Natural killer cell (primary cell): ENCODE measurements at regions not wholly inside any gene's neighbourhood (a gene's known extent, or its start where the extent isn't known, plus 50 kb on each side); places are given as distances from the start of the nearest gene placed in this dataset.

Experiments
- ATAC-seq, 3 donors: fragments of 150-1000 bp in 2 of 3; fragments of 200-7000 bp in 1 of 3; cut with Tn5 transposase; 1 replicate in 1 of 3; 2 replicates in 2 of 3; pipeline ENCODE4 v1.10.0; 2021; ENCODE audit warnings: mild to moderate bottlenecking in 2 of 3, moderate library complexity in 2 of 3
- DNase-seq, 2 donors: peaks; one replicate each; pipeline versions ENCODE4 v3.0.0 to v3.0.0-alpha.2; 2013 to 2021; ENCODE audit warnings: mixed read lengths in 1 of 2
- H3K27ac ChIP-seq: one replicate; pipeline ENCODE4 v1.5.1; 2013; ENCODE audit warnings: mild to moderate bottlenecking, low read length
- H3K27me3 ChIP-seq: one replicate; pipeline ENCODE4 v1.6.1; 2013; ENCODE audit warnings: low read length; ENCODE audit not compliant: control insufficient read depth, insufficient read depth
- H3K36me3 ChIP-seq: one replicate; pipeline ENCODE4 v1.6.1; 2013; ENCODE audit warnings: low read length; ENCODE audit not compliant: control insufficient read depth, insufficient read depth
- H3K4me1 ChIP-seq: one replicate; pipeline ENCODE4 v1.6.1; 2013; ENCODE audit warnings: low read length; ENCODE audit not compliant: control insufficient read depth, insufficient read depth
- H3K4me3 ChIP-seq: one replicate; pipeline ENCODE4 v1.5.1; 2013; ENCODE audit warnings: low read length
- H3K9me3 ChIP-seq: one replicate; pipeline ENCODE4 v1.6.1; 2013; ENCODE audit warnings: low read length; ENCODE audit not compliant: control insufficient read depth, insufficient read depth
- H3K27ac Mint-ChIP-seq, 2 donors: one replicate each; pipeline ENCODE4 v1.8.0; 2022; ENCODE audit warnings: mild to moderate bottlenecking in 2 of 2, mixed read lengths in 2 of 2, moderate library complexity in 1 of 2
- H3K27me3 Mint-ChIP-seq, 2 donors: one replicate each; pipeline ENCODE4 v1.8.0; 2022; ENCODE audit warnings: low read depth in 2 of 2, mixed read lengths in 2 of 2
- H3K36me3 Mint-ChIP-seq: one replicate; pipeline ENCODE4 v1.8.0; 2022; ENCODE audit warnings: mixed read lengths
- H3K4me1 Mint-ChIP-seq, 2 donors: one replicate each; pipeline ENCODE4 v1.8.0; 2022; ENCODE audit warnings: mixed read lengths in 2 of 2
- H3K4me3 Mint-ChIP-seq: one replicate; pipeline ENCODE4 v1.8.0; 2022; ENCODE audit warnings: mild to moderate bottlenecking, moderate library complexity, mixed read lengths
- H3K9me3 Mint-ChIP-seq, 2 donors: one replicate each; pipeline ENCODE4 v1.8.0; 2022; ENCODE audit warnings: mixed read lengths in 2 of 2
- WGBS: methylation state at CpG from one replicate; pipeline ENCODE4 v1.1.7; 2013; ENCODE audit warnings: missing lambda C conversion rate; ENCODE audit not compliant: insufficient coverage; 5-methylcytosine and 5-hydroxymethylcytosine counted together
- intact Hi-C: fragments of 100-400 bp; cut with micrococcal nuclease; formaldehyde crosslinking; loops from one replicate; pipeline ENCODE4 v1.14.2; 2022
- TF ChIP-seq, protein P1 (sequence below): fragments of 200-600 bp; IDR thresholded peaks from one replicate; pipeline ENCODE4 v1.8.0; 2022; ENCODE audit warnings: antibody characterized with exemption

DNA sequence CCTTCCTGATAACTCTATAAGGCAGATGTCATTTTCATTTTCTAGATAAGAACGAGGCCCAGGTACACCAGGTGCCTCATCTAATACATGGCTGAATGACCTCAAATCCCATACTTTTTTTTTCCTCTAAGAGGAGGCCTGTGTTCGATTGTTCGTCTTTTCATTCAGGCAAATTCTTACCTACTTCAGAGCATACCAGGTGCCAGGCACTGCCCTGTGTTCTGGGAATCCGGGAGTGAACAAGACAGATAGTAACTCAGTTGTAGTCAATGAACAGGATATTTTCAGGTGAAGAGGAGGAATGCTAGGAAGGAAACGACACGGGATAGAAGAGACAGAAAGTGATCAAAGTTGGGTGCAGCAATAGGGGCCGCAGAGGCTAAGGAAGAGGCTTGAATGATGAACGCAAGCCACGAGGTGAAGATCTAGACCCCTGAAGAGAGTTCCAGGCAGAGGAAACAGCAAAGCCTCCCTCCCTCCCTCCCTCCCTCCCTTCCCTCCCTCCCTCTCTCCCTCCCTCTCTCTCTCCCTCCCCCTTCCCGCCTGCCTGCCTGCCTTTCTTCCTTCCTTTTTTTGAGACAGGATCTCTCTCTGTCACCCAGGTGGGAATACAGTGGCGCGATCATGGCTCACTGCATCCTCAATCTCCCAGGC, 150.1 kb upstream of the ZNF217 start:
- no peak overlapping the region for H3K27ac Mint-ChIP-seq
- H3K4me1 Mint-ChIP-seq = peaks cover 11 to 14% of the 10 kb centered on the region in 2 donors
- Histone ChIP-seq H3K4me3 (no peak overlapping the region), H3K4me1 (no peaks in the 10 kb centered on the region), H3K27me3 (no peaks in the 10 kb centered on the region), H3K9me3 (no peaks in the 10 kb centered on the region), H3K36me3 (no peaks in the 10 kb centered on the region), H3K27ac (no peak overlapping the region)
- H3K4me3 Mint-ChIP-seq = no peak overlapping the region
- no peaks in the 10 kb centered on the region for H3K36me3 Mint-ChIP-seq
- ATAC-seq = no peak
- 83% methylated on average over 12 of the region's 12 CpGs for WGBS
- no peaks in the 10 kb centered on the region for H3K9me3 Mint-ChIP-seq
- DNase-seq = no peak
- peaks cover 0 to 6% of the 10 kb centered on the region in 2 donors for H3K27me3 Mint-ChIP-seq
- TF ChIP-seq, protein P1, sequence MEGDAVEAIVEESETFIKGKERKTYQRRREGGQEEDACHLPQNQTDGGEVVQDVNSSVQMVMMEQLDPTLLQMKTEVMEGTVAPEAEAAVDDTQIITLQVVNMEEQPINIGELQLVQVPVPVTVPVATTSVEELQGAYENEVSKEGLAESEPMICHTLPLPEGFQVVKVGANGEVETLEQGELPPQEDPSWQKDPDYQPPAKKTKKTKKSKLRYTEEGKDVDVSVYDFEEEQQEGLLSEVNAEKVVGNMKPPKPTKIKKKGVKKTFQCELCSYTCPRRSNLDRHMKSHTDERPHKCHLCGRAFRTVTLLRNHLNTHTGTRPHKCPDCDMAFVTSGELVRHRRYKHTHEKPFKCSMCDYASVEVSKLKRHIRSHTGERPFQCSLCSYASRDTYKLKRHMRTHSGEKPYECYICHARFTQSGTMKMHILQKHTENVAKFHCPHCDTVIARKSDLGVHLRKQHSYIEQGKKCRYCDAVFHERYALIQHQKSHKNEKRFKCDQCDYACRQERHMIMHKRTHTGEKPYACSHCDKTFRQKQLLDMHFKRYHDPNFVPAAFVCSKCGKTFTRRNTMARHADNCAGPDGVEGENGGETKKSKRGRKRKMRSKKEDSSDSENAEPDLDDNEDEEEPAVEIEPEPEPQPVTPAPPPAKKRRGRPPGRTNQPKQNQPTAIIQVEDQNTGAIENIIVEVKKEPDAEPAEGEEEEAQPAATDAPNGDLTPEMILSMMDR = no peak
- intact Hi-C loops = no loop called here

DNA sequence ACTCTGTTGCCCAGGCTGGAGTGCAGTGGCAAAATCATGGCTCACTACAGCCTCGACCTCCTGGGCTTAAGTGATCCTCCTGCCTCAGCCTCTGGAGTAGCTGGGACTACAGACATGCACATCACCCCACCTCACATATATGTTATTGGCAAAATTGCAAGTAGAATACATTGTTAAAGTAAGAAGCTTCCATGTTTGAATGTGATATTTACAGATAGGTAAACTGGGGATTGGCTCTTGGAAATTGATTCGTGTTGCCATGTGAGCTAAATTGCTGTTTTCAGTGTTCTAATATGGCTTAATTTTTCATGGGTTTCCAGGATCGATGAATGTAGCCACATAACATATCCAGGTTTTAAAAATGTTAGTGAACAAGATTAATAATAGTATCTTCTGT, 149.0 kb upstream of the ZNF217 start:
- no peaks in the 10 kb centered on the region for H3K27me3 ChIP-seq
- Mint-ChIP-seq H3K36me3 (no peaks in the 10 kb centered on the region), H3K27me3 (peaks cover 0 to 4% of the 10 kb centered on the region in 2 donors), H3K27ac (no peak overlapping the region), H3K4me3 (no peak overlapping the region), H3K9me3 (no peaks in the 10 kb centered on the region), H3K4me1 (peaks cover 10 to 11% of the 10 kb centered on the region in 2 donors)
- intact Hi-C loops = no loop called here
- ATAC-seq = no peak
- H3K27ac ChIP-seq = no peak overlapping the region
- H3K4me1 ChIP-seq = no peaks in the 10 kb centered on the region
- H3K4me3 ChIP-seq = no peak overlapping the region
- DNase-seq = no peak
- H3K9me3 ChIP-seq = no peaks in the 10 kb centered on the region
- whole genome bisulfite sequencing = 93% methylated on average over 3 of the region's 3 CpGs
- no peaks in the 10 kb centered on the region for H3K36me3 ChIP-seq
- TF ChIP-seq, protein P1 = no peak

DNA sequence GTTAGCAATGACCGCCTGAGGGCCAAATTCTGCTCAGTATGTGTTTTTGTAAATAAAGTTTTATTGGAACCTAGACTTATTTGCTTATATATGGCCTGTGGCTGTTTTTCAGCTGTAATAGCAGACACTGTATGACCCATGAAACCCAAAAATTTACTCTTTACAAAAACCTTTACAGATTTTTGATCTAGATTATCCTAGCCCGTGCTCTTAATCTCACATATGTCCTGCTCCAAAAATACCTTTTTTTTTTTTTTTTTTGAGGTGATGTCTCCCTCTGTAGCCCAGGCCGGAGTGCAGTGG, 148.0 kb upstream of the ZNF217 start:
- peaks cover 0 to 7% of the 10 kb centered on the region in 2 donors for H3K27me3 Mint-ChIP-seq
- no peak for ATAC-seq
- WGBS = 96% methylated on average over 2 of the region's 3 CpGs
- no peak overlapping the region for H3K27ac Mint-ChIP-seq
- H3K4me1 ChIP-seq = peaks cover 8% of the 10 kb centered on the region
- DNase-seq = no peak
- TF ChIP-seq, protein P1 = no peak
- H3K9me3 Mint-ChIP-seq = no peaks in the 10 kb centered on the region
- no peak overlapping the region for H3K27ac ChIP-seq
- intact Hi-C loops = no loop called here
- no peak overlapping the region for H3K4me3 Mint-ChIP-seq
- no peaks in the 10 kb centered on the region for H3K9me3 ChIP-seq
- no peak overlapping the region for H3K4me3 ChIP-seq
- H3K36me3 ChIP-seq = no peaks in the 10 kb centered on the region
- no peaks in the 10 kb centered on the region for H3K27me3 ChIP-seq
- no peaks in the 10 kb centered on the region for H3K36me3 Mint-ChIP-seq
- peaks cover 17 to 18% of the 10 kb centered on the region in 2 donors for H3K4me1 Mint-ChIP-seq
